Pancreas (tissue), 10 donors: ENCODE measurements at regions not wholly inside any gene's neighbourhood (a gene's known extent, or its start where the extent isn't known, plus 50 kb on each side); places are given as distances from the start of the nearest gene placed in this dataset.

ENCODE experiments used
- ATAC-seq, 4 donors: fragments of 200-7000 bp; cut with Tn5 transposase; one replicate each; pipeline versions ENCODE4 v1.8.0 to v1.9.1; 2020; ENCODE audit warnings: mild to moderate bottlenecking in 4 of 4, moderate library complexity in 4 of 4
- DNase-seq, 6 donors: peaks; one replicate each; pipeline ENCODE4 v3.0.0-alpha.2; 2020
- FAIRE-seq: peaks from 2 replicates; lab custom pipeline; 2012; peaks lifted over from hg19 to GRCh38; lab: Jason Lieb, UNC
- H3K27ac ChIP-seq, 4 donors: fragments of 200-600 bp; sonication (generic); 1 replicate in 3 of 4; 2 replicates in 1 of 4; pipeline versions ENCODE4 v1.5.0 to v1.8.0; 2020
- H3K27me3 ChIP-seq, 4 donors: fragments of 200-600 bp; one replicate each; pipeline ENCODE4 v1.8.0; 2021
- H3K36me3 ChIP-seq, 3 donors: fragments of 200-600 bp; sonication (generic) in 1 of 3; one replicate each; pipeline versions ENCODE4 v1.5.0 to v1.8.0; 2020 to 2021
- H3K4me1 ChIP-seq, 3 donors: fragments of 200-600 bp; one replicate each; pipeline ENCODE4 v1.8.0; 2021
- H3K4me3 ChIP-seq, 4 donors: fragments of 200-600 bp; sonication (generic) in 2 of 4; one replicate each; pipeline versions ENCODE4 v1.5.0 to v1.8.0; 2020 to 2021
- H3K9me3 ChIP-seq, 4 donors: fragments of 200-600 bp; one replicate each; pipeline ENCODE4 v1.8.0; 2021
- CTCF ChIP-seq, 4 donors: fragments of 200-600 bp; sonication (generic) in 3 of 4; IDR thresholded peaks; one replicate each; pipeline versions ENCODE4 v1.5.0 to v1.8.0; 2021; ENCODE audit warnings: antibody characterized with exemption in 4 of 4
- WGBS, 2 donors: extraction: QIAGEN DNeasy Blood & Tissue Kit; methylation state at CpG; one replicate each; pipeline ENCODE4 v1.1.7; 2013; 5-methylcytosine and 5-hydroxymethylcytosine counted together
- intact Hi-C, 3 donors: fragments of 100-400 bp; cut with DNase I; formaldehyde crosslinking; loops; one replicate each; pipeline versions ENCODE4 v1.11.1 to v1.14.2; 2022
- donor health status: healthy with polysubstance abuse.
- donor health status: DM: no; HTN: no; CAD: no; lungs with moderate emphysema.
- donor health status: DM: no; HTN: no; CAD: no.
- donor health status: control.
- donor health status: control.
- donor health status: Bipolar disorder and iron deficiency.
- donor health status: DM: yes; HTN: yes; CAD: no.
- donor health status: DM: no; HTN: no; CAD: no.
- donor health status: DM: no; HTN: no; CAD: no.
- donor health status: DM: yes; HTN: yes; CAD: no.

GRCh38 chr10:47225928-47226645 lies 73.9 kb upstream of the GDF10 start:
- WGBS, 2 donors, result 87 to 92% methylated on average over 8 of the region's 8 CpGs
- no peak for ATAC-seq
- no peak for FAIRE-seq

GRCh38 chr10:47230482-47230881 lies 69.5 kb upstream of the GDF10 start:
- FAIRE-seq (no peak), ATAC-seq (no peak)
- intact Hi-C loops, result no loop called here

More at GRCh38 chr10:47225928-47226645, 73.9 kb upstream of the GDF10 start:
- Histone ChIP-seq H3K36me3 (no peaks in the 10 kb centered on the region), H3K4me1 (no peaks in the 10 kb centered on the region), H3K9me3 (no peaks in the 10 kb centered on the region), H3K4me3 (no peak overlapping the region), H3K27me3 (no peaks in the 10 kb centered on the region), H3K27ac (no peak overlapping the region)
- intact Hi-C loops, result no loop called here
- no peak for TF ChIP-seq CTCF (IDR thresholded peaks at IDR 0.05)
- DNase-seq, result no peak

GRCh38 chr10:47230957-47231356 lies 69.0 kb upstream of the GDF10 start:
- no peak for FAIRE-seq
- Histone ChIP-seq H3K36me3 (no peaks in the 10 kb centered on the region), H3K4me3 (no peak overlapping the region), H3K4me1 (no peaks in the 10 kb centered on the region), H3K27ac (no peak overlapping the region), H3K27me3 (no peaks in the 10 kb centered on the region), H3K9me3 (no peaks in the 10 kb centered on the region)
- DNase-seq, result no peak
- intact Hi-C loops, result no loop called here
- ATAC-seq, result no peak
- TF ChIP-seq CTCF (IDR thresholded peaks at IDR 0.05), result no peak

More at GRCh38 chr10:47230482-47230881, 69.5 kb upstream of the GDF10 start:
- DNase-seq, result no peak
- no peaks in the 10 kb centered on the region for H3K27me3 ChIP-seq
- no peaks in the 10 kb centered on the region for H3K36me3 ChIP-seq
- H3K9me3 ChIP-seq, result no peaks in the 10 kb centered on the region
- H3K4me3 ChIP-seq, result no peak overlapping the region
- WGBS, 2 donors, result 68 to 75% methylated on average over 4 of the region's 4 CpGs
- TF ChIP-seq CTCF (IDR thresholded peaks at IDR 0.05), result no peak
- H3K27ac ChIP-seq, result no peak overlapping the region
- H3K4me1 ChIP-seq, result no peaks in the 10 kb centered on the region

GRCh38 chr10:47231414-47231813 lies 68.6 kb upstream of the GDF10 start:
- Histone ChIP-seq H3K9me3 (no peaks in the 10 kb centered on the region), H3K27me3 (no peaks in the 10 kb centered on the region), H3K36me3 (no peaks in the 10 kb centered on the region), H3K4me3 (no peak overlapping the region), H3K27ac (no peak overlapping the region), H3K4me1 (no peaks in the 10 kb centered on the region)
- FAIRE-seq (no peak), ATAC-seq (no peak), DNase-seq (no peak)
- intact Hi-C loops, result no loop called here
- WGBS, 2 donors, result 87 to 94% methylated on average over 2 of the region's 2 CpGs
- TF ChIP-seq CTCF (IDR thresholded peaks at IDR 0.05), result no peak

- DNase-seq (no peak), ATAC-seq (no peak), FAIRE-seq (no peak)
- Histone ChIP-seq H3K4me1 (no peaks in the 10 kb centered on the region), H3K27me3 (no peaks in the 10 kb centered on the region), H3K9me3 (no peaks in the 10 kb centered on the region), H3K36me3 (no peaks in the 10 kb centered on the region), H3K4me3 (no peak overlapping the region), H3K27ac (no peak overlapping the region)
- intact Hi-C loops, result no loop called here
- TF ChIP-seq CTCF (IDR thresholded peaks at IDR 0.05), result no peak
Observed at GRCh38 chr10:47233631-47234030, 66.4 kb upstream of the GDF10 start.
